A549 (cell line): ENCODE measurements at regions not wholly inside any gene's neighbourhood (a gene's known extent, or its start where the extent isn't known, plus 50 kb on each side); places are given as distances from the start of the nearest gene placed in this dataset.

Experiments used
- ATAC-seq, 2 experiments: fragments of 200-7000 bp in 1 of 2; fragments of >200 bp in 1 of 2; cut with Nextera tagmentation in 1 of 2; cut with Tn5 transposase in 1 of 2; 3 replicates each; pipeline versions ENCODE4 v1.8.0 to v1.9.1; 2018 to 2020; ENCODE audit warnings: mild to moderate bottlenecking in 1 of 2, moderate library complexity in 1 of 2
- CTCF ChIA-PET: fragments of 300-600 bp; sonication (Branson Sonifier 250); formaldehyde crosslinking; extraction: SDS; loops from one replicate; lab custom pipeline; 2021; ENCODE audit warnings: antibody characterized with exemption, inconsistent platforms; lab: Yijun Ruan, JAX
- POLR2A ChIA-PET: fragments of 350-600 bp; formaldehyde crosslinking; extraction: SDS; loops from one replicate; lab custom pipeline; 2021; ENCODE audit warnings: antibody characterized with exemption, inconsistent platforms; lab: Yijun Ruan, JAX
- DNase-seq, 2 experiments: peaks; one replicate each; pipeline versions ENCODE4 v3.0.0 to v3.0.0-alpha.2; 2011 to 2016; ENCODE audit warnings: low read depth in 1 of 2, low spot score in 1 of 2
- FAIRE-seq: peaks from 2 replicates; lab custom pipeline; 2011; peaks lifted over from hg19 to GRCh38; lab: Jason Lieb, UNC
- H3K27ac ChIP-seq, 2 experiments: fragments of >200 bp; sonication (Bioruptor Twin); formaldehyde crosslinking; 3 replicates each; pipeline ENCODE4 v1.5.1; 2016 to 2017
- H3K4me1 ChIP-seq: fragments of >200 bp; sonication (Bioruptor Twin); formaldehyde crosslinking; 3 replicates; pipeline ENCODE4 v1.6.1; 2016
- H3K4me2 ChIP-seq: fragments of >200 bp; sonication (Bioruptor Twin); formaldehyde crosslinking; 3 replicates; pipeline ENCODE4 v1.6.1; 2016
- H3K4me3 ChIP-seq: fragments of >200 bp; sonication (Bioruptor Twin); formaldehyde crosslinking; 3 replicates; pipeline ENCODE4 v1.5.1; 2016
- H3K9me3 ChIP-seq: fragments of >200 bp; sonication (Bioruptor Twin); formaldehyde crosslinking; 3 replicates; pipeline ENCODE4 v1.6.1; 2016
- ATOH8 ChIP-seq: fragments of 250-450 bp; sonication (Bioruptor Pico); IDR thresholded peaks from 2 replicates; pipeline ENCODE4 v1.5.0; 2020; ENCODE audit warnings: low read depth, mild to moderate bottlenecking, moderate library complexity
- BHLHE40 ChIP-seq: IDR thresholded peaks from 2 replicates; pipeline ENCODE4 v1.6.1; 2012; ENCODE audit warnings: low read depth, low read length, inconsistent platforms
- CBX8 ChIP-seq: fragments of 200-600 bp; sonication (generic); IDR thresholded peaks from 2 replicates; pipeline ENCODE4 v1.6.1; 2016
- CEBPB ChIP-seq, 2 experiments: fragments of >200 bp in 1 of 2; sonication (Bioruptor Twin) in 1 of 2; formaldehyde crosslinking in 1 of 2; IDR thresholded peaks; 2 replicates each; pipeline ENCODE4 v1.6.1; 2012 to 2016
- CHD2 ChIP-seq: fragments of 150-350 bp; IDR thresholded peaks from 2 replicates; pipeline ENCODE4 v1.6.1; 2014; ENCODE audit warnings: low read length; ENCODE audit not compliant: partially characterized antibody
- EHMT2 ChIP-seq: fragments of 200-600 bp; sonication (generic); IDR thresholded peaks from 2 replicates; pipeline ENCODE4 v1.6.1; 2016; ENCODE audit warnings: antibody characterized with exemption, low read depth, mild to moderate bottlenecking, moderate library complexity
- HDAC2 ChIP-seq: fragments of 200-600 bp; sonication (generic); IDR thresholded peaks from 2 replicates; pipeline ENCODE4 v1.6.1; 2016
- HEYL ChIP-seq: fragments of 250-450 bp; sonication (Bioruptor Pico); IDR thresholded peaks from 2 replicates; pipeline ENCODE4 v1.8.0; 2021; ENCODE audit warnings: mild to moderate bottlenecking, moderate library complexity
- HMGXB4 ChIP-seq: fragments of 250-450 bp; sonication (Bioruptor Pico); IDR thresholded peaks from 2 replicates; pipeline ENCODE4 v1.5.0; 2021; ENCODE audit warnings: mild to moderate bottlenecking, moderate library complexity, borderline replicate concordance
- HOXB13 ChIP-seq: fragments of 250-450 bp; sonication (Bioruptor Pico); IDR thresholded peaks from 2 replicates; pipeline ENCODE4 v1.5.0; 2020; ENCODE audit warnings: low read depth, mild to moderate bottlenecking, moderate library complexity
- KDM1A ChIP-seq: fragments of 200-600 bp; sonication (generic); IDR thresholded peaks from 2 replicates; pipeline ENCODE4 v1.6.1; 2016; ENCODE audit warnings: low read depth, mild to moderate bottlenecking
- MAFK ChIP-seq: fragments of 450-650 bp; IDR thresholded peaks from 2 replicates; pipeline ENCODE4 v1.6.1; 2014; ENCODE audit not compliant: partially characterized antibody
- MYC ChIP-seq: IDR thresholded peaks from 2 replicates; pipeline ENCODE4 v1.6.1; 2012; ENCODE audit warnings: mild to moderate bottlenecking, inconsistent platforms, low read length, improper control_type of control experiment, borderline replicate concordance
- NFE2L2 ChIP-seq: fragments of 150-350 bp; conservative IDR thresholded peaks from 2 replicates; pipeline ENCODE4 v1.6.1; 2014; ENCODE audit warnings: low read length
- NPAS2 ChIP-seq: fragments of 250-450 bp; sonication (Bioruptor Pico); IDR thresholded peaks from 2 replicates; pipeline ENCODE4 v1.8.0; 2022; ENCODE audit warnings: mild to moderate bottlenecking, moderate library complexity, borderline replicate concordance
- PBX3 ChIP-seq: IDR thresholded peaks from 2 replicates; pipeline ENCODE4 v1.6.1; 2012
- PHF8 ChIP-seq: fragments of 200-600 bp; sonication (generic); IDR thresholded peaks from 2 replicates; pipeline ENCODE4 v1.6.1; 2016; ENCODE audit warnings: low read depth, mild to moderate bottlenecking, antibody characterized with exemption, moderate library complexity, borderline replicate concordance
- POLR2AphosphoS2 ChIP-seq: conservative IDR thresholded peaks from 2 replicates; pipeline ENCODE4 v1.6.1; 2012; ENCODE audit warnings: low read length, improper control_type of control experiment, inconsistent platforms
- RAD21 ChIP-seq, 2 experiments: fragments of >200 bp in 1 of 2; sonication (Bioruptor Twin) in 1 of 2; formaldehyde crosslinking in 1 of 2; IDR thresholded peaks in 1 of 2; conservative IDR thresholded peaks in 1 of 2; 2 replicates in 1 of 2; 3 replicates in 1 of 2; pipeline ENCODE4 v1.6.1; 2012 to 2018; ENCODE audit warnings: inconsistent platforms in 1 of 2
- RCOR1 ChIP-seq: fragments of 150-350 bp; IDR thresholded peaks from 2 replicates; pipeline ENCODE4 v1.6.1; 2014; ENCODE audit warnings: antibody characterized with exemption, low read length, low read depth
- SMC3 ChIP-seq: fragments of >200 bp; sonication (Bioruptor Twin); formaldehyde crosslinking; IDR thresholded peaks from 3 replicates; pipeline ENCODE4 v1.6.1; 2018; ENCODE audit warnings: inconsistent platforms
- SREBF2 ChIP-seq: fragments of 450-650 bp; IDR thresholded peaks from 2 replicates; pipeline ENCODE4 v1.6.1; 2014; ENCODE audit warnings: mild to moderate bottlenecking, moderate library complexity
- USF2 ChIP-seq: fragments of 450-650 bp; IDR thresholded peaks from 2 replicates; pipeline ENCODE4 v1.6.1; 2014; ENCODE audit warnings: antibody characterized with exemption
- ZC3H11A ChIP-seq: fragments of 450-650 bp; IDR thresholded peaks from 2 replicates; pipeline ENCODE4 v1.6.1; 2014; ENCODE audit warnings: antibody characterized with exemption, mild to moderate bottlenecking
- ZSCAN20 ChIP-seq: fragments of 250-450 bp; sonication (Bioruptor Pico); IDR thresholded peaks from 2 replicates; pipeline ENCODE4 v1.8.0; 2022; ENCODE audit warnings: mild to moderate bottlenecking, moderate library complexity
- WGBS: methylation state at CpG from one replicate; pipeline ENCODE4 v1.1.6; 2017; ENCODE audit errors: missing lambda C conversion rate; 5-methylcytosine and 5-hydroxymethylcytosine counted together

- TF ChIP-seq PBX3 (no peak), HDAC2 (no peak), POLR2AphosphoS2 (no peak), USF2 (no peak), BHLHE40 (no peak), HEYL (CRISPR knock-in tag) (no peak)
Observed at GRCh38 chr11:23956586-23956985, 540.3 kb upstream of the LUZP2 start (continued).

GRCh38 chr11:23957314-23957713 is 539.5 kb upstream of the LUZP2 start:
- DNase-seq (no peak), FAIRE-seq (no peak), ATAC-seq (no peak)
- 58% methylated on average over 4 of the region's 4 CpGs for WGBS
- ChIA-PET CTCF (no interaction called here), POLR2A (no interaction called here)
- Histone ChIP-seq H3K9me3 (no peaks in the 10 kb centered on the region), H3K4me1 (no peaks in the 10 kb centered on the region), H3K27ac (no peak overlapping the region), H3K4me2 (no peak overlapping the region), H3K4me3 (no peak overlapping the region)
- TF ChIP-seq CHD2 (no peak), ATOH8 (no peak), CEBPB (IDR thresholded peaks at IDR 0.05) (no peak), NFE2L2 (no peak), KDM1A (no peak), ZSCAN20 (no peak), USF2 (no peak), RCOR1 (no peak), HMGXB4 (CRISPR knock-in tag) (no peak), SREBF2 (no peak), MAFK (no peak)

- ChIA-PET CTCF (no interaction called here), POLR2A (no interaction called here)
- 40% methylated on average over 3 of the region's 3 CpGs for WGBS
- FAIRE-seq = no peak
- Histone ChIP-seq H3K4me2 (no peak overlapping the region), H3K27ac (no peak overlapping the region), H3K4me3 (no peak overlapping the region), H3K9me3 (no peaks in the 10 kb centered on the region), H3K4me1 (no peaks in the 10 kb centered on the region)
- ATAC-seq = no peak
- DNase-seq = no peak
- no peak for TF ChIP-seq SMC3
- TF ChIP-seq PHF8 = no peak
- no peak for TF ChIP-seq MYC
- TF ChIP-seq RAD21 (conservative IDR thresholded peaks at IDR 0.05 in 1 of 2, IDR thresholded peaks at IDR 0.05 in 1 of 2) = no peak
- no peak for TF ChIP-seq MAFK
- no peak for TF ChIP-seq HOXB13 (CRISPR knock-in tag)
- TF ChIP-seq CBX8 = no peak
- TF ChIP-seq NPAS2 (CRISPR knock-in tag) = no peak
- TF ChIP-seq EHMT2 = no peak
- TF ChIP-seq ZC3H11A = no peak
Observed at GRCh38 chr11:23959462-23959861, 537.4 kb upstream of the LUZP2 start.
